Vagina (tissue), 2 donors: ENCODE measurements at regions not wholly inside any gene's neighbourhood (a gene's known extent, or its start where the extent isn't known, plus 50 kb on each side); places are given as distances from the start of the nearest gene placed in this dataset.

Experiments
- CTCF ChIP-seq, 3 experiments: fragments of 450-650 bp in 2 of 3; fragments of 200-600 bp in 1 of 3; sonication (generic) in 1 of 3; IDR thresholded peaks; one replicate each; pipeline ENCODE4 v1.5.1; 2017 to 2019; ENCODE audit warnings: antibody characterized with exemption in 3 of 3, mild to moderate bottlenecking in 2 of 3, moderate library complexity in 2 of 3
- POLR2A ChIP-seq, 2 donors: fragments of 450-650 bp; IDR thresholded peaks; one replicate each; pipeline ENCODE4 v1.6.1; 2017; ENCODE audit warnings: antibody characterized with exemption in 2 of 2, mild to moderate bottlenecking in 2 of 2, moderate library complexity in 2 of 2

DNA sequence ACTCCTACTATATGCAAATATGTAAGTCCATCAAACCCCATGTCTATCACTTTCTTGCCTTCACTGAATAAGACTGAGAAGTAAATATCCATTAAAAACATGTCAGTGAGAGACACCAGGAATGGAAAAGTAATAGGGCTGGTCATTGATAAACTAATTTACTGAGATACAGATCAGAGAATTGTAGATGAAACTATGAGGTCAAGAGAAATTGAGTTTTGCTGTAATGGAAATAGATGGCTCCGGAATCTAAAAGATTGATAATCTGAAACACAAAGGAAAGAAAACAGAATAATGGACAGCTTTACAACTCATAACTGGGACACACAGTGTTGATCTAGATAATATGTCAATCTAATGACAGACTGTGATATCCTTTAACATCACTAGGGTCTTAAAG is 1018.3 kb upstream of the RAG2 start:
- no peak for TF ChIP-seq POLR2A (IDR thresholded peaks at IDR 0.05)
- no peak for TF ChIP-seq CTCF (IDR thresholded peaks at IDR 0.05)
